NB4 (cell line): ENCODE measurements at regions not wholly inside any gene's neighbourhood (a gene's known extent, or its start where the extent isn't known, plus 50 kb on each side); places are given as distances from the start of the nearest gene placed in this dataset.

Experiments used
- POLR2A ChIP-seq: IDR thresholded peaks from 2 replicates; pipeline ENCODE4 v1.6.1; 2011; ENCODE audit warnings: mild to moderate bottlenecking; ENCODE audit not compliant: insufficient read length; ENCODE audit errors: extremely low read depth
- TF ChIP-seq, protein P1 (sequence below): IDR thresholded peaks from one replicate; pipeline ENCODE4 v1.5.1; 2012; ENCODE audit warnings: low read depth, low read length

GRCh38 chr2:239831861-239832489, 193.2 kb downstream of the NDUFA10 start:
- no peak for TF ChIP-seq POLR2A
- TF ChIP-seq, protein P1, sequence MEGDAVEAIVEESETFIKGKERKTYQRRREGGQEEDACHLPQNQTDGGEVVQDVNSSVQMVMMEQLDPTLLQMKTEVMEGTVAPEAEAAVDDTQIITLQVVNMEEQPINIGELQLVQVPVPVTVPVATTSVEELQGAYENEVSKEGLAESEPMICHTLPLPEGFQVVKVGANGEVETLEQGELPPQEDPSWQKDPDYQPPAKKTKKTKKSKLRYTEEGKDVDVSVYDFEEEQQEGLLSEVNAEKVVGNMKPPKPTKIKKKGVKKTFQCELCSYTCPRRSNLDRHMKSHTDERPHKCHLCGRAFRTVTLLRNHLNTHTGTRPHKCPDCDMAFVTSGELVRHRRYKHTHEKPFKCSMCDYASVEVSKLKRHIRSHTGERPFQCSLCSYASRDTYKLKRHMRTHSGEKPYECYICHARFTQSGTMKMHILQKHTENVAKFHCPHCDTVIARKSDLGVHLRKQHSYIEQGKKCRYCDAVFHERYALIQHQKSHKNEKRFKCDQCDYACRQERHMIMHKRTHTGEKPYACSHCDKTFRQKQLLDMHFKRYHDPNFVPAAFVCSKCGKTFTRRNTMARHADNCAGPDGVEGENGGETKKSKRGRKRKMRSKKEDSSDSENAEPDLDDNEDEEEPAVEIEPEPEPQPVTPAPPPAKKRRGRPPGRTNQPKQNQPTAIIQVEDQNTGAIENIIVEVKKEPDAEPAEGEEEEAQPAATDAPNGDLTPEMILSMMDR = no peak
